ENCODE measurements at regions not wholly inside any gene's neighbourhood (a gene's known extent, or its start where the extent isn't known, plus 50 kb on each side); places are given as distances from the start of the nearest gene placed in this dataset.
"Not testable (repeated sequence)": the region's sequence is repeated elsewhere in the genome, so short reads cannot be mapped to it uniquely, and the experiment has no call there.

- DNase-seq (ENCODE audit: low read depth, low spot score): peak; percentile 42
- in situ Hi-C loops (cut with HindIII; ENCODE audit: low pct_unique_long_range_greater_than_20kb, low sequenced_read_pairs): no loop called here
Measured at GRCh38 chr2:192741889-192742288, 547.2 kb upstream of the TMEFF2 start.

GRCh38 chr2:192735447-192735846 is 540.7 kb upstream of the TMEFF2 start:
- in situ Hi-C loops (cut with HindIII; ENCODE audit: low pct_unique_long_range_greater_than_20kb, low sequenced_read_pairs): no loop called here
- no peak for DNase-seq (ENCODE audit: low read depth, low spot score)

- in situ Hi-C loops (cut with HindIII; ENCODE audit: low pct_unique_long_range_greater_than_20kb, low sequenced_read_pairs): no loop called here
- DNase-seq (ENCODE audit: low read depth, low spot score): no peak
Measured at GRCh38 chr2:192729369-192729768, 534.6 kb upstream of the TMEFF2 start.

- no peak for DNase-seq (ENCODE audit: low read depth, low spot score)
- in situ Hi-C loops (cut with HindIII; ENCODE audit: low pct_unique_long_range_greater_than_20kb, low sequenced_read_pairs): no loop called here
Measured at GRCh38 chr2:192725991-192726390, 531.3 kb upstream of the TMEFF2 start.

- DNase-seq (ENCODE audit: low read depth, low spot score): no peak
Measured at GRCh38 chr2:192719629-192720028, 524.9 kb upstream of the TMEFF2 start.

GRCh38 chr2:192718340-192718739 is 523.6 kb upstream of the TMEFF2 start:
- DNase-seq (ENCODE audit: low read depth, low spot score): no peak
- in situ Hi-C loops (cut with HindIII; ENCODE audit: low pct_unique_long_range_greater_than_20kb, low sequenced_read_pairs): no loop called here

More at GRCh38 chr2:192719629-192720028, 524.9 kb upstream of the TMEFF2 start:
- in situ Hi-C loops (cut with HindIII; ENCODE audit: low pct_unique_long_range_greater_than_20kb, low sequenced_read_pairs): no loop called here

- DNase-seq (ENCODE audit: low read depth, low spot score): no peak
- in situ Hi-C loops (cut with HindIII; ENCODE audit: low pct_unique_long_range_greater_than_20kb, low sequenced_read_pairs): no loop called here
Measured at GRCh38 chr2:192700934-192701333, 506.2 kb upstream of the TMEFF2 start.

GRCh38 chr2:192697880-192698279 is 503.1 kb upstream of the TMEFF2 start:
- in situ Hi-C loops (cut with HindIII; ENCODE audit: low pct_unique_long_range_greater_than_20kb, low sequenced_read_pairs): no loop called here
- DNase-seq (ENCODE audit: low read depth, low spot score): peak; percentile 1

- in situ Hi-C loops (cut with HindIII; ENCODE audit: low pct_unique_long_range_greater_than_20kb, low sequenced_read_pairs): no loop called here
- no peak for DNase-seq (ENCODE audit: low read depth, low spot score)
Measured at GRCh38 chr2:192696857-192697256, 502.1 kb upstream of the TMEFF2 start.

- in situ Hi-C loops (cut with HindIII; ENCODE audit: low pct_unique_long_range_greater_than_20kb, low sequenced_read_pairs): no loop called here
- no peak for DNase-seq (ENCODE audit: low read depth, low spot score)
Measured at GRCh38 chr2:192687015-192687414, 492.3 kb upstream of the TMEFF2 start.

GRCh38 chr2:192682511-192682910 is 487.8 kb upstream of the TMEFF2 start:
- in situ Hi-C loops (cut with HindIII; ENCODE audit: low pct_unique_long_range_greater_than_20kb, low sequenced_read_pairs); DNase-seq (ENCODE audit: low read depth, low spot score): not testable (repeated sequence)

- no peak for DNase-seq (ENCODE audit: low read depth, low spot score)
- in situ Hi-C loops (cut with HindIII; ENCODE audit: low pct_unique_long_range_greater_than_20kb, low sequenced_read_pairs): no loop called here
Measured at GRCh38 chr2:192675681-192676080, 480.9 kb upstream of the TMEFF2 start.

GRCh38 chr2:192669505-192670091 is 474.9 kb upstream of the TMEFF2 start:
- DNase-seq (ENCODE audit: low read depth, low spot score): peak; percentile 28
- in situ Hi-C loops (cut with HindIII; ENCODE audit: low pct_unique_long_range_greater_than_20kb, low sequenced_read_pairs): no loop called here

- in situ Hi-C loops (cut with HindIII; ENCODE audit: low pct_unique_long_range_greater_than_20kb, low sequenced_read_pairs): not testable (repeated sequence)
Measured at GRCh38 chr2:192660555-192660954, 465.8 kb upstream of the TMEFF2 start.

GRCh38 chr2:192657362-192657761 is 462.6 kb upstream of the TMEFF2 start:
- in situ Hi-C loops (cut with HindIII; ENCODE audit: low pct_unique_long_range_greater_than_20kb, low sequenced_read_pairs): no loop called here

More at GRCh38 chr2:192660555-192660954, 465.8 kb upstream of the TMEFF2 start:
- not testable (repeated sequence) for DNase-seq (ENCODE audit: low read depth, low spot score)

GRCh38 chr2:192655916-192656315 is 461.2 kb upstream of the TMEFF2 start:
- no peak for DNase-seq (ENCODE audit: low read depth, low spot score)
- in situ Hi-C loops (cut with HindIII; ENCODE audit: low pct_unique_long_range_greater_than_20kb, low sequenced_read_pairs): no loop called here

More at GRCh38 chr2:192657362-192657761, 462.6 kb upstream of the TMEFF2 start:
- no peak for DNase-seq (ENCODE audit: low read depth, low spot score)

GRCh38 chr2:192645811-192646598 is 451.3 kb upstream of the TMEFF2 start:
- no peak for DNase-seq (ENCODE audit: low read depth, low spot score)
- in situ Hi-C loops (cut with HindIII; ENCODE audit: low pct_unique_long_range_greater_than_20kb, low sequenced_read_pairs): no loop called here

- in situ Hi-C loops (cut with HindIII; ENCODE audit: low pct_unique_long_range_greater_than_20kb, low sequenced_read_pairs): no loop called here
- no peak for DNase-seq (ENCODE audit: low read depth, low spot score)
Measured at GRCh38 chr2:192634557-192634956, 439.8 kb upstream of the TMEFF2 start.

GRCh38 chr2:192628017-192628416 is 433.3 kb upstream of the TMEFF2 start:
- DNase-seq (ENCODE audit: low read depth, low spot score): no peak
- in situ Hi-C loops (cut with HindIII; ENCODE audit: low pct_unique_long_range_greater_than_20kb, low sequenced_read_pairs): no loop called here
